Coronary artery (tissue), 2 donors: ENCODE measurements at regions not wholly inside any gene's neighbourhood (a gene's known extent, or its start where the extent isn't known, plus 50 kb on each side); places are given as distances from the start of the nearest gene placed in this dataset.

Source experiments
- DNase-seq: peaks from one replicate; pipeline ENCODE4 v3.0.0-alpha.2; 2017; ENCODE audit warnings: low spot score
- H3K27ac ChIP-seq, 2 donors: fragments of 200-600 bp; sonication (generic); one replicate each; pipeline ENCODE4 v1.5.1; 2016 to 2019
- H3K4me3 ChIP-seq: fragments of 200-600 bp; sonication (generic); 2 replicates; pipeline ENCODE4 v1.5.1; 2016; ENCODE audit warnings: mild to moderate bottlenecking, moderate library complexity
- CTCF ChIP-seq: fragments of 200-600 bp; sonication (generic); IDR thresholded peaks from one replicate; pipeline ENCODE4 v1.5.1; 2019; ENCODE audit warnings: antibody characterized with exemption

GRCh38 chr3:82424031-82424339, 662.5 kb upstream of the GBE1 start:
- no peak for TF ChIP-seq CTCF
- no peak overlapping the region for H3K27ac ChIP-seq
- no peak for DNase-seq
- no peak overlapping the region for H3K4me3 ChIP-seq

GRCh38 chr3:82423268-82424030, 662.0 kb upstream of the GBE1 start:
- TF ChIP-seq CTCF = no peak
- no peak overlapping the region for H3K27ac ChIP-seq
- DNase-seq = no peak
- H3K4me3 ChIP-seq = no peak overlapping the region

GRCh38 chr3:82416830-82417229, 655.4 kb upstream of the GBE1 start:
- DNase-seq = no peak
- no peak for TF ChIP-seq CTCF
- Histone ChIP-seq H3K27ac (no peak overlapping the region), H3K4me3 (no peak overlapping the region)

- TF ChIP-seq CTCF = no peak
- H3K27ac ChIP-seq = no peak overlapping the region
- H3K4me3 ChIP-seq = no peak overlapping the region
- DNase-seq = no peak
These were observed 654.9 kb upstream of the GBE1 start for GRCh38 chr3:82416349-82416748.

GRCh38 chr3:82413171-82413570, 651.7 kb upstream of the GBE1 start:
- no peak for TF ChIP-seq CTCF
- Histone ChIP-seq H3K4me3 (no peak overlapping the region), H3K27ac (no peak overlapping the region)
- no peak for DNase-seq

- DNase-seq = no peak
- no peak overlapping the region for H3K27ac ChIP-seq
- no peak overlapping the region for H3K4me3 ChIP-seq
- TF ChIP-seq CTCF = no peak
These were observed 648.9 kb upstream of the GBE1 start for GRCh38 chr3:82410366-82410765.

GRCh38 chr3:82409842-82410241, 648.4 kb upstream of the GBE1 start:
- no peak overlapping the region for H3K4me3 ChIP-seq
- no peak for DNase-seq

More at GRCh38 chr3:82409842-82410241, 648.4 kb upstream of the GBE1 start:
- no peak for TF ChIP-seq CTCF
- no peak overlapping the region for H3K27ac ChIP-seq
